SK-N-SH treated with all-trans-retinoic acid at 6 μM for 48 hours (cell line): ENCODE measurements at regions not wholly inside any gene's neighbourhood (a gene's known extent, or its start where the extent isn't known, plus 50 kb on each side); places are given as distances from the start of the nearest gene placed in this dataset.

Experiments used
- ATAC-seq: fragments of 200-7000 bp; cut with Tn5 transposase; 3 replicates; pipeline ENCODE4 v1.9.1; 2020; ENCODE audit warnings: mild to moderate bottlenecking, moderate library complexity
- ARNTL ChIP-seq: fragments of 450-650 bp; formaldehyde crosslinking; IDR thresholded peaks from 2 replicates; pipeline ENCODE4 v1.5.0; 2020; ENCODE audit warnings: low read depth, mild to moderate bottlenecking, moderate library complexity, borderline replicate concordance
- BACH2 ChIP-seq: fragments of 250-450 bp; sonication (Bioruptor Pico); IDR thresholded peaks from 2 replicates; pipeline ENCODE4 v1.9.0; 2021; ENCODE audit warnings: mild to moderate bottlenecking, borderline replicate concordance
- CSDC2 ChIP-seq: fragments of 250-450 bp; sonication (Bioruptor Pico); IDR thresholded peaks from 2 replicates; pipeline ENCODE4 v1.5.0; 2020; ENCODE audit warnings: mild to moderate bottlenecking, moderate library complexity
- CSRNP3 ChIP-seq: fragments of 250-450 bp; sonication (Bioruptor Pico); IDR thresholded peaks from 2 replicates; pipeline ENCODE4 v1.5.1; 2021; ENCODE audit warnings: mild to moderate bottlenecking, moderate library complexity
- ESRRG ChIP-seq: fragments of 250-450 bp; sonication (Bioruptor Pico); IDR thresholded peaks from 2 replicates; pipeline ENCODE4 v1.6.1; 2021; ENCODE audit warnings: mild to moderate bottlenecking
- GLIS3 ChIP-seq: fragments of 250-450 bp; sonication (Bioruptor Pico); IDR thresholded peaks from 2 replicates; pipeline ENCODE4 v1.5.0; 2020; ENCODE audit warnings: mild to moderate bottlenecking, moderate library complexity
- ISL1 ChIP-seq: fragments of 250-450 bp; sonication (Bioruptor Pico); IDR thresholded peaks from 2 replicates; pipeline ENCODE4 v2.1.2; 2022; ENCODE audit warnings: mild to moderate bottlenecking, moderate library complexity
- OSR1 ChIP-seq: fragments of 250-450 bp; sonication (Bioruptor Pico); IDR thresholded peaks from 2 replicates; pipeline ENCODE4 v1.8.0; 2022; ENCODE audit warnings: moderate library complexity, mild to moderate bottlenecking, inconsistent platforms
- PPARA ChIP-seq: fragments of 250-450 bp; sonication (Bioruptor Pico); IDR thresholded peaks from 2 replicates; pipeline ENCODE4 v1.5.0; 2020; ENCODE audit warnings: mild to moderate bottlenecking, borderline replicate concordance
- RARB ChIP-seq: fragments of 250-450 bp; sonication (Bioruptor Pico); IDR thresholded peaks from 2 replicates; pipeline ENCODE4 v1.8.0; 2021; ENCODE audit warnings: mild to moderate bottlenecking, moderate library complexity
- SNAI2 ChIP-seq: fragments of 250-450 bp; sonication (Bioruptor Pico); IDR thresholded peaks from 2 replicates; pipeline ENCODE4 v1.5.0; 2020; ENCODE audit warnings: mild to moderate bottlenecking, moderate library complexity
- TCF4 ChIP-seq: fragments of 250-450 bp; sonication (Bioruptor Pico); IDR thresholded peaks from 2 replicates; pipeline ENCODE4 v1.8.0; 2021; ENCODE audit warnings: mild to moderate bottlenecking, moderate library complexity, borderline replicate concordance
- TOX ChIP-seq: fragments of 250-450 bp; sonication (Bioruptor Pico); IDR thresholded peaks from 2 replicates; pipeline ENCODE4 v1.8.0; 2021; ENCODE audit warnings: mild to moderate bottlenecking, moderate library complexity, borderline replicate concordance
- TSHZ2 ChIP-seq: fragments of 250-450 bp; sonication (Bioruptor Pico); IDR thresholded peaks from 2 replicates; pipeline ENCODE4 v1.5.0; 2020; ENCODE audit warnings: mild to moderate bottlenecking, moderate library complexity
- ZC3H10 ChIP-seq: fragments of 250-450 bp; sonication (Bioruptor Pico); IDR thresholded peaks from 2 replicates; pipeline ENCODE4 v1.5.1; 2021; ENCODE audit warnings: mild to moderate bottlenecking, moderate library complexity
- ZFP3 ChIP-seq: fragments of 250-450 bp; sonication (Bioruptor Pico); IDR thresholded peaks from 2 replicates; pipeline ENCODE4 v1.5.0; 2020; ENCODE audit warnings: mild to moderate bottlenecking, moderate library complexity
- ZFP30 ChIP-seq: fragments of 450-650 bp; formaldehyde crosslinking; IDR thresholded peaks from 2 replicates; pipeline ENCODE4 v1.5.0; 2022; ENCODE audit warnings: mild to moderate bottlenecking, moderate library complexity
- ZNF70 ChIP-seq: fragments of 450-650 bp; formaldehyde crosslinking; IDR thresholded peaks from 2 replicates; pipeline ENCODE4 v1.5.0; 2020; ENCODE audit warnings: mild to moderate bottlenecking, moderate library complexity
- ZNF8 ChIP-seq: fragments of 450-650 bp; formaldehyde crosslinking; IDR thresholded peaks from 2 replicates; pipeline ENCODE4 v1.5.0; 2020; ENCODE audit warnings: mild to moderate bottlenecking, moderate library complexity
- TF ChIP-seq, protein P1 (sequence below): fragments of 250-450 bp; sonication (Bioruptor Pico); IDR thresholded peaks from 2 replicates; pipeline ENCODE4 v1.8.0; 2021; ENCODE audit warnings: low read depth, mild to moderate bottlenecking, moderate library complexity, borderline replicate concordance
- TF ChIP-seq, protein P2 (sequence below): fragments of 250-450 bp; sonication (Bioruptor Pico); IDR thresholded peaks from 2 replicates; pipeline ENCODE4 v1.8.0; 2020; ENCODE audit warnings: mild to moderate bottlenecking, moderate library complexity, borderline replicate concordance

- TF ChIP-seq ZFP3 (no peak), ESRRG (CRISPR knock-in tag) (no peak), ZFP30 (CRISPR knock-in tag) (no peak)
- TF ChIP-seq, protein P1, sequence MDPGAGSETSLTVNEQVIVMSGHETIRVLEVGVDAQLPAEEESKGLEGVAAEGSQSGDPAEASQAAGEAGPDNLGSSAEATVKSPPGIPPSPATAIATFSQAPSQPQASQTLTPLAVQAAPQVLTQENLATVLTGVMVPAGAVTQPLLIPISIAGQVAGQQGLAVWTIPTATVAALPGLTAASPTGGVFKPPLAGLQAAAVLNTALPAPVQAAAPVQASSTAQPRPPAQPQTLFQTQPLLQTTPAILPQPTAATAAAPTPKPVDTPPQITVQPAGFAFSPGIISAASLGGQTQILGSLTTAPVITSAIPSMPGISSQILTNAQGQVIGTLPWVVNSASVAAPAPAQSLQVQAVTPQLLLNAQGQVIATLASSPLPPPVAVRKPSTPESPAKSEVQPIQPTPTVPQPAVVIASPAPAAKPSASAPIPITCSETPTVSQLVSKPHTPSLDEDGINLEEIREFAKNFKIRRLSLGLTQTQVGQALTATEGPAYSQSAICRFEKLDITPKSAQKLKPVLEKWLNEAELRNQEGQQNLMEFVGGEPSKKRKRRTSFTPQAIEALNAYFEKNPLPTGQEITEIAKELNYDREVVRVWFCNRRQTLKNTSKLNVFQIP (CRISPR knock-in tag) = no peak
- TF ChIP-seq, all 23 proteins: peak for 0
- no peak for ATAC-seq
Measured at GRCh38 chr14:51323492-51323891, 83.4 kb downstream of the TMX1 start.

GRCh38 chr14:51327376-51327775 lies 87.3 kb downstream of the TMX1 start:
- TF ChIP-seq ZC3H10 (CRISPR knock-in tag) = no peak
- no peak for TF ChIP-seq OSR1 (CRISPR knock-in tag)
- no peak for TF ChIP-seq ISL1
- TF ChIP-seq, all 23 proteins: peak for 0
- ATAC-seq = peak; percentile 53

GRCh38 chr14:51328064-51328771 lies 88.2 kb downstream of the TMX1 start:
- TF ChIP-seq OSR1 (CRISPR knock-in tag) (no peak), GLIS3 (CRISPR knock-in tag) (no peak), ZNF70 (CRISPR knock-in tag) (no peak), ZFP3 (no peak), CSRNP3 (no peak), TCF4 (no peak), ARNTL (CRISPR knock-in tag) (no peak), TSHZ2 (no peak), CSDC2 (CRISPR knock-in tag) (no peak), ZFP30 (CRISPR knock-in tag) (no peak), RARB (CRISPR knock-in tag) (no peak), SNAI2 (CRISPR knock-in tag) (no peak), ISL1 (no peak), ZNF8 (CRISPR knock-in tag) (no peak), TOX (no peak), ESRRG (CRISPR knock-in tag) (no peak), BACH2 (no peak), PPARA (CRISPR knock-in tag) (no peak)
- TF ChIP-seq, protein P2, sequence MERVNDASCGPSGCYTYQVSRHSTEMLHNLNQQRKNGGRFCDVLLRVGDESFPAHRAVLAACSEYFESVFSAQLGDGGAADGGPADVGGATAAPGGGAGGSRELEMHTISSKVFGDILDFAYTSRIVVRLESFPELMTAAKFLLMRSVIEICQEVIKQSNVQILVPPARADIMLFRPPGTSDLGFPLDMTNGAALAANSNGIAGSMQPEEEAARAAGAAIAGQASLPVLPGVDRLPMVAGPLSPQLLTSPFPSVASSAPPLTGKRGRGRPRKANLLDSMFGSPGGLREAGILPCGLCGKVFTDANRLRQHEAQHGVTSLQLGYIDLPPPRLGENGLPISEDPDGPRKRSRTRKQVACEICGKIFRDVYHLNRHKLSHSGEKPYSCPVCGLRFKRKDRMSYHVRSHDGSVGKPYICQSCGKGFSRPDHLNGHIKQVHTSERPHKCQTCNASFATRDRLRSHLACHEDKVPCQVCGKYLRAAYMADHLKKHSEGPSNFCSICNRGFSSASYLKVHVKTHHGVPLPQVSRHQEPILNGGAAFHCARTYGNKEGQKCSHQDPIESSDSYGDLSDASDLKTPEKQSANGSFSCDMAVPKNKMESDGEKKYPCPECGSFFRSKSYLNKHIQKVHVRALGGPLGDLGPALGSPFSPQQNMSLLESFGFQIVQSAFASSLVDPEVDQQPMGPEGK = no peak
- TF ChIP-seq, protein P1 (CRISPR knock-in tag) = no peak
- ATAC-seq = peak; percentile 46
